Mesendoderm (in vitro differentiated cells): ENCODE measurements at regions not wholly inside any gene's neighbourhood (a gene's known extent, or its start where the extent isn't known, plus 50 kb on each side); places are given as distances from the start of the nearest gene placed in this dataset.

ENCODE experiments used
- DNase-seq: peaks from one replicate; pipeline ENCODE4 v3.0.0; 2013
- H2AK5ac ChIP-seq: 2 replicates; pipeline ENCODE4 v1.6.1; 2013; ENCODE audit warnings: low read length, inconsistent platforms
- H2BK120ac ChIP-seq: 2 replicates; pipeline ENCODE4 v1.6.1; 2013; ENCODE audit warnings: low read depth, mild to moderate bottlenecking, low read length, moderate library complexity, mixed read lengths
- H2BK15ac ChIP-seq: replicated peaks from 2 replicates; pipeline ENCODE4 v1.6.1; 2013; ENCODE audit warnings: low read depth, mild to moderate bottlenecking, moderate library complexity
- H2BK5ac ChIP-seq: 2 replicates; pipeline ENCODE4 v1.6.1; 2013; ENCODE audit warnings: low read length, inconsistent platforms
- H3K18ac ChIP-seq: 2 replicates; pipeline ENCODE4 v1.6.1; 2013; ENCODE audit warnings: mild to moderate bottlenecking, low read length, mixed read lengths
- H3K23ac ChIP-seq: one replicate; pipeline ENCODE4 v1.6.1; 2013; ENCODE audit warnings: low read length
- H3K27ac ChIP-seq: 2 replicates; pipeline ENCODE4 v1.5.1; 2013; ENCODE audit warnings: low read depth, mild to moderate bottlenecking, inconsistent platforms, low read length, moderate library complexity
- H3K27me3 ChIP-seq: 2 replicates; pipeline ENCODE4 v1.6.1; 2013; ENCODE audit warnings: low read length, control low read depth, mild to moderate bottlenecking, inconsistent platforms; ENCODE audit not compliant: insufficient read depth, poor library complexity
- H3K36me3 ChIP-seq: 2 replicates; pipeline ENCODE4 v1.6.1; 2013; ENCODE audit warnings: low read length, inconsistent platforms; ENCODE audit not compliant: control insufficient read depth, insufficient read depth
- H3K4ac ChIP-seq: one replicate; pipeline ENCODE4 v1.6.1; 2013; ENCODE audit warnings: low read depth, mild to moderate bottlenecking, low read length, moderate library complexity
- H3K4me1 ChIP-seq: 2 replicates; pipeline ENCODE4 v1.6.1; 2013; ENCODE audit warnings: low read depth, low read length, inconsistent platforms; ENCODE audit not compliant: control insufficient read depth
- H3K4me2 ChIP-seq: 2 replicates; pipeline ENCODE4 v1.6.1; 2013; ENCODE audit warnings: low read length
- H3K4me3 ChIP-seq: 2 replicates; pipeline ENCODE4 v1.5.1; 2013; ENCODE audit warnings: mild to moderate bottlenecking, low read length
- H3K56ac ChIP-seq: one replicate; pipeline ENCODE4 v1.6.1; 2013; ENCODE audit warnings: low read length
- H3K79me1 ChIP-seq: 2 replicates; pipeline ENCODE4 v1.6.1; 2013; ENCODE audit warnings: low read length, inconsistent platforms
- H3K79me2 ChIP-seq: 2 replicates; pipeline ENCODE4 v1.6.1; 2013; ENCODE audit warnings: mild to moderate bottlenecking, low read length; ENCODE audit not compliant: control insufficient read depth, insufficient read depth
- H3K9ac ChIP-seq: 2 replicates; pipeline ENCODE4 v1.6.1; 2013; ENCODE audit warnings: low read length, inconsistent platforms
- H4K5ac ChIP-seq: one replicate; pipeline ENCODE4 v1.6.1; 2013; ENCODE audit warnings: low read length
- H4K8ac ChIP-seq: one replicate; pipeline ENCODE4 v1.6.1; 2013; ENCODE audit warnings: low read depth, mild to moderate bottlenecking, control low read depth, low read length, moderate library complexity
- WGBS: extraction: QIAGEN DNeasy Blood & Tissue Kit; methylation state at CpG from one replicate; pipeline ENCODE4 v1.1.7; 2013; ENCODE audit warnings: low lambda C conversion rate, missing lambda C conversion rate; ENCODE audit not compliant: insufficient coverage; ENCODE audit errors: extremely low coverage; 5-methylcytosine and 5-hydroxymethylcytosine counted together

- Histone ChIP-seq H2BK15ac (no peak overlapping the region), H3K9ac (no peak overlapping the region), H3K79me2 (no peaks in the 10 kb centered on the region), H3K18ac (no peak overlapping the region), H3K4ac (no peak overlapping the region), H4K8ac (no peak overlapping the region), H3K79me1 (no peaks in the 10 kb centered on the region), H2BK5ac (no peak overlapping the region), H3K4me3 (no peak overlapping the region), H3K27ac (no peak overlapping the region), H3K4me2 (no peak overlapping the region), H4K5ac (no peak overlapping the region), H3K27me3 (no peaks in the 10 kb centered on the region), H3K56ac (no peak overlapping the region), H3K4me1 (no peaks in the 10 kb centered on the region), H2AK5ac (no peak overlapping the region), H3K23ac (no peak overlapping the region), H3K36me3 (no peaks in the 10 kb centered on the region), H2BK120ac (no peak overlapping the region)
- no peak for DNase-seq
- WGBS = no CpG with 5 or more reads among the region's 3 CpGs
Measured at GRCh38 chr6:10276660-10277287, 138.1 kb downstream of the TFAP2A start.

GRCh38 chr6:10276106-10276505 lies 138.8 kb downstream of the TFAP2A start:
- Histone ChIP-seq H2BK15ac (no peak overlapping the region), H2AK5ac (no peak overlapping the region), H3K56ac (no peak overlapping the region), H3K9ac (no peak overlapping the region), H3K27me3 (no peaks in the 10 kb centered on the region), H3K79me2 (no peaks in the 10 kb centered on the region), H4K8ac (no peak overlapping the region), H3K4me2 (no peak overlapping the region), H3K23ac (no peak overlapping the region), H3K36me3 (no peaks in the 10 kb centered on the region), H3K4me1 (no peaks in the 10 kb centered on the region), H3K79me1 (no peaks in the 10 kb centered on the region), H2BK120ac (no peak overlapping the region), H4K5ac (no peak overlapping the region), H3K4ac (no peak overlapping the region), H2BK5ac (no peak overlapping the region), H3K18ac (no peak overlapping the region), H3K27ac (no peak overlapping the region), H3K4me3 (no peak overlapping the region)
- DNase-seq = no peak
- no CpG with 5 or more reads among the region's 2 CpGs for WGBS

- H3K27ac ChIP-seq = no peak overlapping the region
- no peaks in the 10 kb centered on the region for H3K79me2 ChIP-seq
- H2BK15ac ChIP-seq = no peak overlapping the region
- WGBS = no CpG with 5 or more reads among the region's 2 CpGs
- no peaks in the 10 kb centered on the region for H3K79me1 ChIP-seq
- H3K56ac ChIP-seq = no peak overlapping the region
- H2AK5ac ChIP-seq = no peak overlapping the region
- DNase-seq = no peak
- no peak overlapping the region for H3K23ac ChIP-seq
- no peak overlapping the region for H3K4me2 ChIP-seq
- no peaks in the 10 kb centered on the region for H3K4me1 ChIP-seq
- no peak overlapping the region for H3K4me3 ChIP-seq
- no peak overlapping the region for H2BK5ac ChIP-seq
- H3K9ac ChIP-seq = no peak overlapping the region
- no peaks in the 10 kb centered on the region for H3K36me3 ChIP-seq
- peaks cover 6% of the 10 kb centered on the region for H3K27me3 ChIP-seq
- H4K8ac ChIP-seq = no peak overlapping the region
- H4K5ac ChIP-seq = no peak overlapping the region
- no peak overlapping the region for H3K18ac ChIP-seq
- H2BK120ac ChIP-seq = no peak overlapping the region
- no peak overlapping the region for H3K4ac ChIP-seq
Measured at GRCh38 chr6:10272591-10272990, 142.3 kb downstream of the TFAP2A start.

GRCh38 chr6:10271982-10272381 lies 142.9 kb downstream of the TFAP2A start:
- Histone ChIP-seq H3K4me2 (no peak overlapping the region), H2BK120ac (no peak overlapping the region), H3K36me3 (no peaks in the 10 kb centered on the region), H4K5ac (no peak overlapping the region), H3K9ac (no peak overlapping the region), H3K27me3 (peaks cover 6% of the 10 kb centered on the region), H3K23ac (no peak overlapping the region), H2AK5ac (no peak overlapping the region), H2BK5ac (no peak overlapping the region), H3K4me3 (no peak overlapping the region), H3K27ac (no peak overlapping the region), H3K79me2 (no peaks in the 10 kb centered on the region), H3K56ac (no peak overlapping the region), H4K8ac (no peak overlapping the region), H3K18ac (no peak overlapping the region), H3K79me1 (no peaks in the 10 kb centered on the region), H3K4ac (no peak overlapping the region), H3K4me1 (no peaks in the 10 kb centered on the region), H2BK15ac (no peak overlapping the region)
- no peak for DNase-seq
- no CpG with 5 or more reads among the region's 1 CpG for WGBS

- H2BK15ac ChIP-seq = no peak overlapping the region
- H3K4me3 ChIP-seq = no peak overlapping the region
- H3K23ac ChIP-seq = no peak overlapping the region
- H4K8ac ChIP-seq = no peak overlapping the region
- no peaks in the 10 kb centered on the region for H3K4me1 ChIP-seq
- no peak overlapping the region for H3K9ac ChIP-seq
- H3K4me2 ChIP-seq = no peak overlapping the region
- no peak overlapping the region for H2BK120ac ChIP-seq
- no CpG with 5 or more reads among the region's 6 CpGs for WGBS
- no peaks in the 10 kb centered on the region for H3K36me3 ChIP-seq
- H3K56ac ChIP-seq = no peak overlapping the region
- H3K18ac ChIP-seq = no peak overlapping the region
- H3K79me1 ChIP-seq = no peaks in the 10 kb centered on the region
- peaks cover 6% of the 10 kb centered on the region for H3K27me3 ChIP-seq
- no peak overlapping the region for H2AK5ac ChIP-seq
- H2BK5ac ChIP-seq = no peak overlapping the region
- H3K79me2 ChIP-seq = no peaks in the 10 kb centered on the region
- H4K5ac ChIP-seq = no peak overlapping the region
- DNase-seq = no peak
- no peak overlapping the region for H3K4ac ChIP-seq
- no peak overlapping the region for H3K27ac ChIP-seq
Measured at GRCh38 chr6:10269814-10270472, 144.9 kb downstream of the TFAP2A start.
